ENCODE measurements at regions not wholly inside any gene's neighbourhood (a gene's known extent, or its start where the extent isn't known, plus 50 kb on each side); places are given as distances from the start of the nearest gene placed in this dataset.

GRCh38 chr5:133905424-133905823 lies 63.0 kb downstream of the C5orf15 start:
- DNase-seq: no peak

GRCh38 chr5:133904641-133905040 lies 63.8 kb downstream of the C5orf15 start:
- no peak for DNase-seq

GRCh38 chr5:133902511-133903118 lies 65.8 kb downstream of the C5orf15 start:
- no peak for DNase-seq

GRCh38 chr5:133900534-133901270 lies 67.7 kb downstream of the C5orf15 start:
- DNase-seq: no peak

- no peak for DNase-seq
These were observed 68.9 kb downstream of the C5orf15 start for GRCh38 chr5:133899506-133899905.

GRCh38 chr5:133898440-133898839 lies 70.0 kb downstream of the C5orf15 start:
- DNase-seq: no peak

GRCh38 chr5:133897431-133897830 lies 71.0 kb downstream of the C5orf15 start:
- no peak for DNase-seq

GRCh38 chr5:133896873-133897272 lies 71.6 kb downstream of the C5orf15 start:
- DNase-seq: no peak

GRCh38 chr5:133895979-133896845 lies 72.2 kb downstream of the C5orf15 start:
- no peak for DNase-seq

- DNase-seq: no peak
These were observed 74.3 kb downstream of the C5orf15 start for GRCh38 chr5:133894143-133894542.

GRCh38 chr5:133892774-133893173 lies 75.7 kb downstream of the C5orf15 start:
- no peak for DNase-seq

GRCh38 chr5:133892306-133892705 lies 76.1 kb downstream of the C5orf15 start:
- no peak for DNase-seq

- DNase-seq: no peak
These were observed 77.0 kb downstream of the C5orf15 start for GRCh38 chr5:133891390-133891789.

GRCh38 chr5:133890776-133891280 lies 77.6 kb downstream of the C5orf15 start:
- DNase-seq: no peak

GRCh38 chr5:133890314-133890713 lies 78.1 kb downstream of the C5orf15 start:
- no peak for DNase-seq

- DNase-seq: no peak
These were observed 79.0 kb downstream of the C5orf15 start for GRCh38 chr5:133889271-133889905.

GRCh38 chr5:133888625-133888991 lies 79.8 kb downstream of the C5orf15 start:
- no peak for DNase-seq

GRCh38 chr5:133885566-133885965 lies 82.9 kb downstream of the C5orf15 start:
- no peak for DNase-seq

GRCh38 chr5:133884569-133885311 lies 83.7 kb downstream of the C5orf15 start:
- peak; percentile 75 for DNase-seq

- no peak for DNase-seq
These were observed 84.5 kb downstream of the C5orf15 start for GRCh38 chr5:133883916-133884315.

GRCh38 chr5:133882846-133883245 lies 85.6 kb downstream of the C5orf15 start:
- no peak for DNase-seq

- no peak for DNase-seq
These were observed 86.1 kb downstream of the C5orf15 start for GRCh38 chr5:133882389-133882695.
